GM13976 (cell line): ENCODE measurements at regions not wholly inside any gene's neighbourhood (a gene's known extent, or its start where the extent isn't known, plus 50 kb on each side); places are given as distances from the start of the nearest gene placed in this dataset.

ENCODE experiments used
- DNase-seq: peaks from one replicate; pipeline ENCODE4 v3.0.0; 2012; ENCODE audit warnings: low spot score
- in situ Hi-C: fragments of 300-500 bp; cut with MboI; formaldehyde crosslinking; loops from one replicate; pipeline ENCODE4 v1.12.0; 2022; ENCODE audit warnings: low sequenced_read_pairs, mixed read lengths, inconsistent platforms; ENCODE audit not compliant: unreplicated experiment
- TF ChIP-seq, protein P1 (sequence below): IDR thresholded peaks from 2 replicates; pipeline ENCODE4 v1.5.1; 2012; ENCODE audit warnings: borderline replicate concordance, mild to moderate bottlenecking; ENCODE audit not compliant: insufficient read depth; ENCODE audit errors: extremely low read depth, missing control alignments, control extremely low read depth

DNA sequence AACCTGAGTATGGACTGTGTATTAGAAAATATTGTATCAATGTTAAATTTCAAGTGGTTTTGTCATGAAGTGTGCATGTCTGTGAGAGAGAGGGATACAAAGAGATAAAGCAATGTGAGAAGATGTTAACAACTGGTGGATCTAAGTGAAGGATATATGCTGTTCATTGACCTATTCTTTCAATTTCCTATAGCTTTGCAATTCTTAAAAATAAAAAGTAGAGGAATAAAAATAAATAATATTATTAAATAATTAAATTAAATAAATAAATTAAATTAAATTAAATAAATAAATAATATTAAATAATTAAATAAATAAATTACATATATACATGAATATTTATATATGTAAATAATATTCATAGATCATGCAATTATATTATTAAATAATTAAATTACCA, 131.2 kb upstream of the DACH1 start:
- DNase-seq: no peak
- TF ChIP-seq, protein P1, sequence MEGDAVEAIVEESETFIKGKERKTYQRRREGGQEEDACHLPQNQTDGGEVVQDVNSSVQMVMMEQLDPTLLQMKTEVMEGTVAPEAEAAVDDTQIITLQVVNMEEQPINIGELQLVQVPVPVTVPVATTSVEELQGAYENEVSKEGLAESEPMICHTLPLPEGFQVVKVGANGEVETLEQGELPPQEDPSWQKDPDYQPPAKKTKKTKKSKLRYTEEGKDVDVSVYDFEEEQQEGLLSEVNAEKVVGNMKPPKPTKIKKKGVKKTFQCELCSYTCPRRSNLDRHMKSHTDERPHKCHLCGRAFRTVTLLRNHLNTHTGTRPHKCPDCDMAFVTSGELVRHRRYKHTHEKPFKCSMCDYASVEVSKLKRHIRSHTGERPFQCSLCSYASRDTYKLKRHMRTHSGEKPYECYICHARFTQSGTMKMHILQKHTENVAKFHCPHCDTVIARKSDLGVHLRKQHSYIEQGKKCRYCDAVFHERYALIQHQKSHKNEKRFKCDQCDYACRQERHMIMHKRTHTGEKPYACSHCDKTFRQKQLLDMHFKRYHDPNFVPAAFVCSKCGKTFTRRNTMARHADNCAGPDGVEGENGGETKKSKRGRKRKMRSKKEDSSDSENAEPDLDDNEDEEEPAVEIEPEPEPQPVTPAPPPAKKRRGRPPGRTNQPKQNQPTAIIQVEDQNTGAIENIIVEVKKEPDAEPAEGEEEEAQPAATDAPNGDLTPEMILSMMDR: no peak
- in situ Hi-C loops: no loop called here

DNA sequence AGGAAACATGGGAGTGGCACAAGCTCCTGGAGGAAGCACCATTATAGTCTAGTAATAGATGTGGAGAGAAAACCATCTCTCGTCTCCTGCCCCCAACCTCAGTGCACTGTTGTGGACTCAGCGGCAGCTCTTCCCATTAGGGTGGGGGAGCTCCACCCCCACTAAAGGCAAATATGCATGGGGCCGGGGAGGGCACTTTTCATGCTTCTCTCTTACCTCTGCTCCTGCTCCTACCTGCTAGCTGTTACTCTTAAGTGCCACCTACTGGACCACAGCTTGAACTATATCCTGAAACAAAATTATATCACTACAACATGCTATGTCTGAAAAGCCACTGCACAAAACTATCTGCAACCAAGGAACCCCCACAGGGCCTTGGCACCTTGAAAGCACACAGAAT, 112.6 kb upstream of the DACH1 start:
- no peak for DNase-seq
- in situ Hi-C loops: no loop called here
- TF ChIP-seq, protein P1: peak; percentile 7

DNA sequence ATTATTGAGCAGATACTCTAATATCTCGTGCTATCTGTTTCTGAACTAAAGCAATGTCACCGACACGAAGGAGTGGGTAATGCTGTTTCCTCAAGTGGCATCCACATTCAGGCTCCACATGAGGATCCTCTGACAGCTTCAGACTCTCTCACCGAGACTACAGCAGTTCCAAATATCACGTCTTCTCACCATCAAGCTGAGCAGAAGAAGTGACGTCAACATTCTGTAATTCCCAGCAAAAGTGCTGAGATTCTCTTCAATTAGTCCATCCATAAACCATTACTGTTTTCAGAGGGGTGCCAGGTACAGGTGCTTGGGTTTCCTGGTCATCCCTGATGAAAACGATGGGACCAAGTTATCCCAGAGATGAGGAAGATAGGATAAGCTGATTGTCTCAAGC, 110.0 kb upstream of the DACH1 start:
- TF ChIP-seq, protein P1: no peak
- DNase-seq: no peak
- in situ Hi-C loops: no loop called here

DNA sequence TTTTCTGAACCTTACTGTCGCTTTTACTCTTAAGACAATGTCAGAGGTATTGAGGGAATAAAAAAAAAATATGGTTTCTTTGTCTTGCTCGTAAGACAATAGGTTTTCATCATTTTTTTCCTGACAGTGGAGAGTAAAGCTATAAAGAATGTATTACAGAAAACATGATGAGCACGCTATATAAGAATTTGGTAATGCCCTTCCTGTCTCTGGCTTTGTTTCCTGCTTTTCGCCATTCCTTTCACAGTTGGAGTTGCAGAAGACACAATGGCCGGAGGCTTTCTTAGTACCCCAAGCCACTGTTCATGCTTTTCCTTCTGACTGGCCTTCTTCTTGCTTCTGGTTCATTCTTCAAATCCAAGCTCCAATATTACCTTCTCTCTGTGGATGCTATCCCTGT, 101.0 kb upstream of the DACH1 start:
- TF ChIP-seq, protein P1: no peak
- in situ Hi-C loops: no loop called here
- no peak for DNase-seq

DNA sequence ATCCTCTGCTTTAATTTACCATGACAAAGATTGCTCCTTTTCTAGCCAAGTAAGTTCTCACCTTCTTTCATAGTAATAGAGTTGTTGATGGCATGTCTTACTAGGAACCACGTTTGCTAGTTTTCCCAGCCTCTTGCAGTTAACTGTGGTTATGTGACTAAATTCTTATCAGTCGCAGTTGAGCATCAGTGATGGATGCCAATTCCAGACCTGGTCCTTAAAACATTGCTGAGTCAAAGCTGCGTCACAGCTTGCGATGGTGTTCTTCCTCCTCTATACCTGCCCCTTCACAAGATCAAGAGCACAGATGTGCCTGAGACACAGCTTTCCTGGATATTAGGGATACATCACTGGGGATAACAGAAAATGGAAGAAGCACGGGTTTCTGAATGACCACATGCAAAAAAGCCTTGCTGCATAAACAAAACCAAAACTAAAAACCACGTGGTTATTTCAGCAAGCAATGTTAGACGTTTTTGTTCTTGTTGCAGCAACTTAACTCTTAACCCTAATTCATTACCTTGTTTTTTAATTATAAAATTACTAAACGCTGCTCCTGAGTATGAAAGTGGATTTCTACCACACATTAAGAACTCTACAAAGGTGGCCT, 97.6 kb upstream of the DACH1 start:
- in situ Hi-C loops: no loop called here
- TF ChIP-seq, protein P1: no peak
- DNase-seq: no peak

DNA sequence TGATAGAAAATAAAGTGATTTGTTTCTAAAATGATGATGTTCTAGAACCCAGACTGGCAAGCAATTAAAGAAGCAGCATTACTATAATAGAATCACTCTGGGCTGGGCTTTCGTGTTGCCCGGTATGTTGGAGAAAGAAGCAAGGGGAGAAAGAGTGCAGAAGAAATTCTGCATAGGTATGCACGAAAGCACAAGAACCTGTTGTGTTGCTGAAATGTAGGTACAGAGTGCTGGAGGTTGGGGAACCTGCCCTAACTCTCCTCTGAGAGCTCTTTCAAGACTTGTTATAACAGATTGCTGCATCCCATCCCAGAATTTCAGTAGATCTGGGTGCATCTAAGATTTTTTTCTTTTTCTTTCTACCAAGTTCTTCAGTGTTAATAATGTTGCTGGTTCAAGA, 95.7 kb upstream of the DACH1 start:
- DNase-seq: no peak
- TF ChIP-seq, protein P1: no peak
- in situ Hi-C loops: no loop called here

DNA sequence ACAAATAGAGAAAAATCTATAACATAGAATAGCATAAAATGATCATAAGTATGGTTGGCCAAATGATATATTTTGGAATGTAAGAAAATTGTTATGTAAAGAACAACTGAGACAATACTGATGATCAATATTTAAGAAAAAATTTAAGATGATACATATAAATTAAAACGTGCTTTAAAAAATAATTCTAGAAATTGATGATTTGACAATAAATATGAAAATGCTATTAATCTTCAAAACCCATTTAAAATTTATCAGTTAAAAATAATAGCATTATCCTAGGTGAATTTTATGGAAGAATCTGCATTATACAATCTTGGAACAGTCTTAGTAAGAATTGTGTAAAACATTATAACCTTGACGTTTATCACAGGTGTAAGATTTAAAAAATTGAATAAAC, 95.1 kb upstream of the DACH1 start:
- TF ChIP-seq, protein P1: no peak
- in situ Hi-C loops: no loop called here
- DNase-seq: no peak
